SK-N-SH (cell line): ENCODE measurements at regions not wholly inside any gene's neighbourhood (a gene's known extent, or its start where the extent isn't known, plus 50 kb on each side); places are given as distances from the start of the nearest gene placed in this dataset.

Experiments
- CTCF ChIP-seq: fragments of 200-600 bp; sonication (generic); IDR thresholded peaks from 2 replicates; pipeline ENCODE4 v1.6.1; 2017; ENCODE audit warnings: antibody characterized with exemption, mild to moderate bottlenecking, moderate library complexity
- EZH2phosphoT487 ChIP-seq: fragments of 200-600 bp; sonication (generic); IDR thresholded peaks from 2 replicates; pipeline ENCODE4 v1.6.1; 2017; ENCODE audit warnings: low read depth, mixed run types, mild to moderate bottlenecking, antibody characterized with exemption, moderate library complexity, borderline replicate concordance
- FOXM1 ChIP-seq: IDR thresholded peaks from 2 replicates; pipeline ENCODE4 v1.4.0; 2012; ENCODE audit warnings: low read depth, mild to moderate bottlenecking
- JUND ChIP-seq: IDR thresholded peaks from 2 replicates; pipeline ENCODE4 v1.4.0; 2012
- MAX ChIP-seq: IDR thresholded peaks from 2 replicates; pipeline ENCODE4 v1.4.0; 2012; ENCODE audit warnings: low read depth
- NRF1 ChIP-seq: IDR thresholded peaks from 2 replicates; pipeline ENCODE4 v1.6.1; 2012; ENCODE audit warnings: low read depth, mild to moderate bottlenecking, low read length
- POLR2AphosphoS5 ChIP-seq: IDR thresholded peaks from 2 replicates; pipeline ENCODE4 v1.6.1; 2012; ENCODE audit warnings: low read depth, low read length
- RAD21 ChIP-seq: IDR thresholded peaks from 2 replicates; pipeline ENCODE4 v1.6.1; 2012; ENCODE audit warnings: mild to moderate bottlenecking, low read length
- RFX5 ChIP-seq: IDR thresholded peaks from 2 replicates; pipeline ENCODE4 v1.6.1; 2012; ENCODE audit warnings: mild to moderate bottlenecking, improper control_type of control experiment, low read length
- SMC3 ChIP-seq: IDR thresholded peaks from 2 replicates; pipeline ENCODE4 v1.6.1; 2012; ENCODE audit warnings: low read depth, low read length, improper control_type of control experiment
- TAF1 ChIP-seq: IDR thresholded peaks from 2 replicates; pipeline ENCODE4 v1.6.1; 2012; ENCODE audit warnings: low read depth, mild to moderate bottlenecking, low read length, moderate library complexity, borderline replicate concordance
- TEAD4 ChIP-seq: IDR thresholded peaks from 2 replicates; pipeline ENCODE4 v1.4.0; 2012; ENCODE audit warnings: mild to moderate bottlenecking, borderline replicate concordance; ENCODE audit not compliant: insufficient read depth
- YY1 ChIP-seq: IDR thresholded peaks from 2 replicates; pipeline ENCODE4 v1.4.0; 2012; ENCODE audit warnings: low read depth, mild to moderate bottlenecking
- ZBTB33 ChIP-seq: IDR thresholded peaks from 2 replicates; pipeline ENCODE4 v1.4.0; 2012; ENCODE audit warnings: low read depth, borderline replicate concordance

GRCh38 chr5:168157141-168157540 is 134.3 kb upstream of the WWC1 start:
- no peak for TF ChIP-seq CTCF
- TF ChIP-seq POLR2AphosphoS5, result no peak
- TF ChIP-seq RFX5, result no peak
- no peak for TF ChIP-seq YY1
- no peak for TF ChIP-seq ZBTB33
- no peak for TF ChIP-seq NRF1
- TF ChIP-seq FOXM1, result no peak
- no peak for TF ChIP-seq RAD21
- TF ChIP-seq MAX, result no peak
- no peak for TF ChIP-seq EZH2phosphoT487
- no peak for TF ChIP-seq TEAD4
- TF ChIP-seq JUND, result no peak
- no peak for TF ChIP-seq TAF1
- TF ChIP-seq SMC3, result no peak
